ENCODE measurements at regions not wholly inside any gene's neighbourhood (a gene's known extent, or its start where the extent isn't known, plus 50 kb on each side); places are given as distances from the start of the nearest gene placed in this dataset.

- TF ChIP-seq CTCF (IDR thresholded peaks at IDR 0.05) (no peak), HMGXB4 (CRISPR knock-in tag; IDR thresholded peaks at IDR 0.05) (no peak)
Observed at GRCh38 chr17:77568540-77568939, 390.0 kb upstream of the TNRC6C start.

Measured in WTC11 (cell line).